ENCODE measurements at regions not wholly inside any gene's neighbourhood (a gene's known extent, or its start where the extent isn't known, plus 50 kb on each side); places are given as distances from the start of the nearest gene placed in this dataset.

- Mint-ChIP-seq H3K27me3 (ENCODE audit: low read depth) (no peaks in the 10 kb centered on the region), H3K36me3 (no peaks in the 10 kb centered on the region), H3K27ac (no peak overlapping the region), H3K4me1 (peaks cover 34% of the 10 kb centered on the region), H3K4me3 (no peak overlapping the region), H3K9me3 (no peaks in the 10 kb centered on the region)
- no peak for ATAC-seq
- no peak for TF ChIP-seq KAT7 (CRISPR knock-in tag; IDR thresholded peaks at IDR 0.05; ENCODE audit: borderline replicate concordance)
- TF ChIP-seq ZNF512 (CRISPR knock-in tag; IDR thresholded peaks at IDR 0.05; ENCODE audit: borderline replicate concordance) = peak; percentile 76; the same call in 1 of the 2 replicates
- CTCF ChIA-PET = no interaction called here
- POLR2A ChIA-PET = no interaction called here
- DNase-seq (ENCODE audit: low spot score) = no peak
Measured at GRCh38 chr7:18421297-18422002, 74.1 kb upstream of the HDAC9 start.

- H3K9me3 Mint-ChIP-seq = no peaks in the 10 kb centered on the region
- H3K4me1 Mint-ChIP-seq = peaks cover 35% of the 10 kb centered on the region
- H3K4me3 Mint-ChIP-seq = no peak overlapping the region
- ChIA-PET POLR2A (no interaction called here), CTCF (interaction anchor here (1.1 kb wide), 1 partner anchor 69 kb away, joined by 3 read pairs; no protein-coding TSS in a partner anchor)
- TF ChIP-seq FOXJ3 (CRISPR knock-in tag; IDR thresholded peaks at IDR 0.05; ENCODE audit: borderline replicate concordance) (no peak), ATF2 (CRISPR knock-in tag; IDR thresholded peaks at IDR 0.05; ENCODE audit: borderline replicate concordance, low read depth) (no peak), TCF7 (CRISPR knock-in tag; IDR thresholded peaks at IDR 0.05; ENCODE audit: low read depth) (no peak), SOX15 (CRISPR knock-in tag; IDR thresholded peaks at IDR 0.05) (no peak), NR2C2 (CRISPR knock-in tag; IDR thresholded peaks at IDR 0.05) (no peak)
- ATAC-seq (no peak), DNase-seq (ENCODE audit: low spot score) (no peak)
- H3K27ac Mint-ChIP-seq = no peak overlapping the region
- no peaks in the 10 kb centered on the region for H3K36me3 Mint-ChIP-seq
- H3K27me3 Mint-ChIP-seq (ENCODE audit: low read depth) = no peaks in the 10 kb centered on the region
Measured at GRCh38 chr7:18425227-18425626, 70.3 kb upstream of the HDAC9 start.

GRCh38 chr7:18425838-18426445, 69.6 kb upstream of the HDAC9 start:
- Mint-ChIP-seq H3K4me3 (no peak overlapping the region), H3K4me1 (peaks cover 28% of the 10 kb centered on the region), H3K36me3 (no peaks in the 10 kb centered on the region), H3K9me3 (no peaks in the 10 kb centered on the region), H3K27ac (no peak overlapping the region), H3K27me3 (ENCODE audit: low read depth) (no peaks in the 10 kb centered on the region)
- DNase-seq (ENCODE audit: low spot score) = no peak
- ChIA-PET POLR2A (no interaction called here), CTCF (interaction anchor here (0.5 to 1.1 kb wide), 2 partner anchors 70 to 421 kb away, joined by 3 read pairs; no protein-coding TSS in a partner anchor)
- no peak for ATAC-seq
- TF ChIP-seq AR (CRISPR knock-in tag; IDR thresholded peaks at IDR 0.05) = no peak
- no peak for TF ChIP-seq NFYB (CRISPR knock-in tag; conservative IDR thresholded peaks at IDR 0.05; ENCODE audit: low read depth)
- TF ChIP-seq KAT7 (CRISPR knock-in tag; IDR thresholded peaks at IDR 0.05; ENCODE audit: borderline replicate concordance) = no peak
- TF ChIP-seq NFATC4 (CRISPR knock-in tag; IDR thresholded peaks at IDR 0.05) = no peak
- no peak for TF ChIP-seq CBFB (CRISPR knock-in tag; IDR thresholded peaks at IDR 0.05; ENCODE audit: low read depth)
- no peak for TF ChIP-seq CDX4 (CRISPR knock-in tag; IDR thresholded peaks at IDR 0.05; ENCODE audit: borderline replicate concordance)
- no peak for TF ChIP-seq USF2 (CRISPR knock-in tag; IDR thresholded peaks at IDR 0.05)
- no peak for TF ChIP-seq ZNF671 (CRISPR knock-in tag; IDR thresholded peaks at IDR 0.05)
- no peak for TF ChIP-seq IRF2 (CRISPR knock-in tag; IDR thresholded peaks at IDR 0.05; ENCODE audit: borderline replicate concordance, low read depth)
- TF ChIP-seq ZNF423 (CRISPR knock-in tag; IDR thresholded peaks at IDR 0.05) = no peak
- TF ChIP-seq PRDM15 (CRISPR knock-in tag; IDR thresholded peaks at IDR 0.05) = no peak
- no peak for TF ChIP-seq IRF1 (CRISPR knock-in tag; IDR thresholded peaks at IDR 0.05)
- TF ChIP-seq MXD4 (CRISPR knock-in tag; IDR thresholded peaks at IDR 0.05; ENCODE audit: borderline replicate concordance) = no peak
